ENCODE measurements at regions not wholly inside any gene's neighbourhood (a gene's known extent, or its start where the extent isn't known, plus 50 kb on each side); places are given as distances from the start of the nearest gene placed in this dataset.

DNA sequence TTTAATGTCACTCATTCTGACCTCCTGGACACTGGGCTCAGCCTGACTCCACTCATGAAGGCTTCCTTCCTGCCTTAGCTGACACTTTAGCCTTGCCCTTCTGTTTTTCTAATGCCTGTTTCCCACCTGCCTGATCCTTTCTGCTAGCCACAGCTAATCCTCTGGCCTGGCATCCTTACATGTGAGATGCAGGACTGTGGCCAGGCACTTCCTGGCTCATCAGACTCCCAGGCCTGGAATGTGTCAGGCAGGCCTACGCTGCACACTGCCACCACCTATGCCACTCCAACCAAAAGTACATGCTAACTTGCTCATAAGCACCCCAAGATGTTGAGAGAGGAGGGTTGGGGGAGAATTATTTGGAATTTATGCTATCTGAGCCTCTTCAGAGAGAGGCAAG, 138.8 kb upstream of the NALF2 start:
- DNase-seq (ENCODE audit: low read depth in 2 of 2) = no peak

DNA sequence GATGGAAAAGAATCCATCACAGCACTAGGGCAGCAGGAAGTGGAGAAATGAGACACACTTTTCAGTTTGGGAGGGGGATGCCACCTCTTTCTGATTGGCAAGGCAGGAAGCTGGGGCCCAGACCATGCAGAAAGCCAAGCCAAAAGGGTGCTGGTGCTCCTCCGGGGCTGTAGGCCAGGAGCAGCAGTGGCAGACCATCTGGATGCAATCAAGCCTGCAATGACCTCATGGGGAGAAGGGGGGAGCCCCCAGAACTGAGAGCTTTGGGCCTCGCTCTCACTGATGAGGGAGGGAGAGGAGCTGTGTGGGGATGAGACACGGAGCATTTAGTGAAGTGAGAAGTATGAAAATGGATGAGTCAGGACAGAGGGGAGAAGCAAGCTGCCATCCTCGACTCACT, 141.3 kb upstream of the NALF2 start:
- no peak for DNase-seq (ENCODE audit: low read depth in 2 of 2)

DNA sequence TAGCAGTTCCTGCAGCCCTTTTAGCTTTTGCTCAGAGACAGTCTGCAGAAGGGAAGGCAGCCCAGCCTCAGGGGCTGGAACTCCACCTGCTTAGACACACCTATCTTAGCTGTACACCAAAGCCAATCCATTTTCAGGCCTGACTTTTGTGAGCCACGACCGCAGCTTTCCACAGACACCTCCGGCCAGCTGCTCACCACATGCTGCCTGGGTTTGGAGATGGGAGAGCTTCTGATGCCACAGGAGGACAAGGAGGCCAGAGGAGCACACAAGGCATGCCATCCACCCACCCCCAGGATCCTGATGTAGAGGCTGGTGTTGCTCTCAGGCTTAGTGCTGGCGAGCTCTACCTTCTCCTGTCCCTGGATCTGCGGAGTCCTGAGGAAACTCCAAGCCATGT, 141.8 kb upstream of the NALF2 start:
- DNase-seq (ENCODE audit: low read depth in 2 of 2) = no peak

DNA sequence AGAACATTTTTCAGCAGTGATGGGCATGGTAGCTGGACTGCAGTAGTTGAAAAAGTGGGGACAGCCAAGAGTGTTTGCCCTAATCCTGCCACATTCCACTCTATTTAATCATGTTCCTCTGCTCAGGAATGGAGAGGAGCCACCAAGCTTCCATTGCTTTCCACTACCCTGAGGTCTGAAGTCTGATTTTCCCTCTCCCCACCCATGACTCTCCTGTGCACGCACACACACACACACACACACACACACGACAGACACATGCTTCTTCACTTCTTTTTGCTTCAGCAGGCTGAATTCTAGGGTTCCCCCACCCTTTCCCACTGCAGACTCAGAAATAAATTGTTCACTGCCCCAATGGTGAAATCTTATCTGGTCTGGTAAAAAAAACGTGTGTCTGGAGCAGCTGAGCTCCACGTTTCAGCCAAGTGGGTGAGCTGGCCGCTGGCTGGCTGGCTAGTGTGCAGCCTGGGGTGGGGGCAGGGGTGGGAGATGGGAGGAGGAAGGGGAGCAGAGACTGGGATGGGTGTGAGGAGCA, 142.7 kb upstream of the NALF2 start:
- DNase-seq (ENCODE audit: low read depth in 2 of 2) = no peak

DNA sequence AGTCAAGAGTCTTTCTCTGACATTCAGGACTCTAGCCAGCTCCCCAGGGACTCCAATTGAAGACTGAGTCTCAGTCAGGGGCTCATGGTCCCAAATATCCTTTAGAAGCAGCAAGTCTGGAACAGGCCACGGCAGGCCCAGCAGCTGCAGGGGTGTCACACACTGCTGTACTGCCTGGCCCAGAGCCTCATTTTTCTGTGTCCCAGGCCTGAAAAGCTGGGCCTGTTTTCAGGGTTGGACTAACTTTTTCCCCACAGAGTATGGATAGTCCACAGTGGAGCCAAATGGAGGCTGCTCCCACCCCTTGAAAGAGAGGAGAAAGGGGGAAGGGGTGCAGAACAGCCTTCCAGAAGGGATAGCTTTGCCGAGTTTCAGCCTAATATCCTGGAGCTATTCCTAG, 146.8 kb upstream of the NALF2 start:
- no peak for DNase-seq (ENCODE audit: low read depth in 2 of 2)

DNA sequence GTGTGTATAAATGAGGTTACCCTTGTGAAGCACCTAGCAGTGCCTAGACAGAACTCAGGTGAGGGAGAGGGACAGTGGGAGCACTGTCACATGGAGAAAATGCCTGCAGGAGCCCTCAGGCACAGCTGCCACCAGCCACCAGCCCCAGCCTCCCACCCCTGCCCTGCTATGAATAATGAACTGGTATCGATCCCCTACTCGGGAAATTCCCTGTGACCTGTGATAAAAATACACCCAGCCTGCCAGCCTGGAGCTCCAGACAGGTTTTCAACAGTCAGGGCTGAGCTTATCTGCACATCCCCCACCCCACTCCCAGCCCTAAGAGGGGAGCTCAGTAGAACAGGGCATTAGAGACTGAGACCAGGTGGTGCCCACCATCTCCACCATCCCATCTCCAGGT, 159.6 kb upstream of the PJA1 start:
- DNase-seq (ENCODE audit: low read depth in 2 of 2) = no peak

DNA sequence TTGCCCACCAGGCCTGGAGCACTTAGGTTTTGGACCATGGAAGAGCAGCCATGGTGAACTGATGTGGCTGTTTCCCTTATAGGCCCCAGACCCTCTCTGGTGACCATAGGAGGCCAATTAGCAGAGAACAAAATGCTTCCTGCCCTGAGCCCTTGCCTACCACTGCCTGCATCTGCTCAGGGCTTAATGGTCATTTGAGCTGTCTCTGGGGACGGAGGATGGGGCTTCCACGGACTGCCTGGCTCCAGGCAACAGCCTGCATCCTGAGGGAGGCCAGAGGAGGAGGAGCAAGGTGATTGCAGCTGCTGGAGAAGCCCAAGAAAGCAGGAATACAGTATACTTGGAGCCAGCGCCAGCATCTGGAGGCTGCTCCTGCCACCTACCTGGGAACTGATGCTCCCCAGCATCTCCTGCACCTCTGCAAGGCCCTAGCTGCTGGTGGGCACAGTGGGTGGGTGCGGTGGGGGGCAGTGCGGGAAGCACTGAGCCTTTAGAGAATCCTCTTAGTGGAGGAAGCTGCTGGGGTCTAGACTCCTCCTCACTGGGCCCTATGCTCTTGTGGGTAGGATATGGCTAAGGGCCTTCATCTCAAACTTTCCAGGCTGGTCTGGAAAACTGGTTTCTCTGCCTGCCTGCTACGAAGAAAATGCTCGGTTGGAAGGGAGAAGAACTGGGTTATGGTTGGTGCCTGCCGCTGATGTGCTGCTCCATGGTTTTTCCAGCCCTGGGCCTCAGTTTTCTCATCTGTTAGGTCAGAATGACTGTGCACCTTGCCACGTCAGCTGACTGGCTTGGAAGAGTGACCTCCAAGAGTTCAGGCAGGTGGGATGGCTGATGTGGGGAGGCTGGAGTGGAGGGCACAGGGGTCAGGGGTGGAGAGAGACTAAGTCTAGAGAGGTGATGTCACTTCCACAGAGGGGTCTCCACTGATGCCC, 158.8 kb upstream of the PJA1 start:
- DNase-seq (ENCODE audit: low read depth in 2 of 2) = no peak

DNA sequence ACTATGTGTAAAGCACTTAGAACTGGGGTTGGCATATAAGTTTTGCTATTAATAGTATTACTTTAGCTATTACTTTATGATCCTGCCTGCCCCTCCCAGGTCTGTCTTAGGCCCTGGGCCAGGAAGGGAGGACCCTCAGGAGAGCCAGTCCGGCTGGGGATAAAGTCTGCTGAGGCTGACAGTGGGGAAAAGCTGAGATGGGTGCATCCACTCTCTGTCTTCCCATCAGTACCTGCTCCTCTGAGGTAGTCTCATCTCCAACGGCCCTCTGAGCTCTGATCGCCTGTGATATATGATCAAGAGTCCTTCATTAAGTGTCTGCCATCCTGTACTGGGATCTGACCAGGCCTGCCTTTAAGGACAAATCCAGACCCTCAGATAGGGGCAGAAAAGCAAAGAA, 156.5 kb upstream of the PJA1 start:
- DNase-seq (ENCODE audit: low read depth in 2 of 2) = no peak

DNA sequence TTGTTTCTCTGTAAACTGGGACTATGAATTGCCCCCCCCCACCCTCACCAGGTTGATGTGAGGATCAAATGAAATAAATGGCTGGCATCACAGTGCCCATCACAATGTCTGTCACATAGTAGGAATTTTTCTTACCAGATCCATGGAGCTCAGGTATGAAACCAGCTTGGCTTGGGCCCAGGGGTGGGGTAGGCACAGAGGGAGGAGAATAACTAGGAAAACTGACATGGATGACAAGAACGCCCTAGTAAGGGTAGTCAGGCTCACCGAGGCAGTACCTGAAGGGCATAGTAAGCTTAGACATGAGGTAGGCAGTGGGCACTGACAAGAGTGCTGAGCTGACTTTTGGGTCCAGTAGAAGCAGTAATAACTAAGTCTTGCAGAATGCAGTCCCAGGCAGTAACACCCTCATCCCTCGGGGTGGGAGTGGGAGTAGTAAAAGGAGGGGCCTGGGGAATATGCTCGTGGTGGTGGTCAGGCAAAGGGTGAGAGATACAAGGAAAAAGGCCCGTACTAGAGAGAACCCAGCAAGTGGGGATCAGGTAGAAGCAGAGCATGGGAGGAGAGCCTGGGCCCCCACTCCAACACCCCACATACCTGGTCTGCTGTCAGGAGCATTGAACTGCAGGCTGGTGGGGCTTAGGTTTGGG, 155.9 kb upstream of the PJA1 start:
- DNase-seq (ENCODE audit: low read depth in 2 of 2) = no peak

DNA sequence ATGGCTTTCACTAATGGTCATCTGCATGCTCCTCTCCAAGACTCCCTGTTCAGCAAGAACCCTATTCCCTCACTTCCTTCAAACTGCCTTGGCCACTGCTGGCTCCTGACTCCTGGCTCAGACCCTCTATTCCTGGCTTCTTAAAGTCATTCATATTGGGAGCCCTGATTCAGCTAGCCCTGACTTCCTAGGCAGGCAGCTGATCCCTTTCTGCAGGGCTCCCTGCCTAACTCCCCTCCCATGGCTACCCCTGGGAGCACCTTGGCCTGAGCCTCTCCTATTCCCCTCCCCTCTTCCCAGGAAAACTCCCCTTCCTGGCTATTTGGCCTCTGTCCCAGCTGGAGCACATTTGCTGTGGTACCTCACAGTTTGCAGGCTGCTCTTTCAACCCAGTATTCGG, 154.9 kb upstream of the PJA1 start:
- DNase-seq (ENCODE audit: low read depth in 2 of 2) = no peak

DNA sequence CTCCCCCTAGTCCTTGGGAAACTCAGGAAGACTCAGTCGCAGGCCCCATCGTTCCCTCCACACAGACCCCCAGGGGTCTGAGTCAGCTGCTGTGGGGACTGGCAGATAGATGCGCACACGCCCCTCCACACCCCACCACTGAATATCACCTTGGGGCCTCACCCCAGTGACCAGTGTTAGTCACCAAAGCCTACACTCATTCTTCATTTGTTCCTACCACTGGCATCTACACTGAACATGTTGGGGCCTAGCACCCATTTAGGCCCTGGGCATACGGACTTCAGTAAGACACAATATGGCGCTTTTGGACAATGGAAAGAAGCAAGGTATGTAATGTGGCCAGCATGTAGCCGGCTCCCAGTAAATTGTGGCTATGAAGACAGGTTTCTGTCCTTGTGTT, 154.1 kb upstream of the PJA1 start:
- no peak for DNase-seq (ENCODE audit: low read depth in 2 of 2)

DNA sequence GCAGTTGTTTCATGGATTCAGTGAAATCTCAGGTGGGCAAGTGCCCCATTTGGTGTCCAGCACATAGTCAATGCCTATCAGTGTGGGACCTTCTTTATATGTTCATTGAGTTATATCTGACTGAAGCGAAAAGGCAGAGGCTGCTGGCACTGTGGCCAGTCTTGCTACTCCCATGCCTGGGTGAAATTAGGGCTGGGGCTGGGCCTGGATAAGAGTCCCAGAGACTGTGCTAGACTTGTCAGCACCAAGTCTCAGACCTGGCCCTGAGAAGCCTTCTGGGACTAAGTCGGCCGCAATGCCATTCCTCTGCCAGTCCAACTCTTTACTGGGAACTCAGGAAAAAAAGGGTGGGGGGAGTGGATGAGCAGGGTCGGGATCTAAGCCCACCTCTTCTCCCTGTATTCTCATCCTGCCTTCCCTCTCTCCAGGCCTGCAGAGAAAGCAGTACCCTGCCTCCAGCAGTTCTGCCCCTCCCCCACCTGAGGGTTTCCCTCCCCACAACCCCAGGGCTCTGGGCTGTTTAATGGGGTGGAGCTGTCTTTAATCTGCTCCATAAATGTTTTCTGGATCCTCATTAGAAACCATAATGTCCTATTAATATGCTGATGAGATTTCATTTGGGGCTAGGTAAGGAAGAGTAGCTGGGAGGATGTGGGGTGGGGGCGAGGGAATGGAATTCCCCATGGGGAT, 153.5 kb upstream of the PJA1 start:
- no peak for DNase-seq (ENCODE audit: low read depth in 2 of 2)

DNA sequence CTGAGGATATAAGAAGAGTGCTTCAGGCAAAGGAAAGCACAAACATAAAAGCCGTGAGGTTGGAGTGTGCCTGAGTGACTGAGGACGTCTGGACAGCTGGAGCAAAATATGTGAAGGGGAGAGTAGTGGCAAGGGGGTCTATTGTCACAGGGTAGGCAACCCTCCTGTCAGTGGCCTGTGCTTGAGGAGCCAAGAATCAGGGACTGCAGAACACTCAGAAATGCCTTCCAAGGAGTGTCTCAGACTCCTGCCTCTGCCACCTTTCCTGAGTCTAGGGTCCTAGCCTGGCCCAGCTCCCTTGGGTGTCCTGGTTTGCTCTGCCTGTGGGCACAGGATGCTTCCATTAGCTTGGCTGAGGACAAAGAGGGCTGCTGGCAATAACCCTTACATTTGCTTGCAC, 152.5 kb upstream of the PJA1 start:
- DNase-seq (ENCODE audit: low read depth in 2 of 2) = no peak

DNA sequence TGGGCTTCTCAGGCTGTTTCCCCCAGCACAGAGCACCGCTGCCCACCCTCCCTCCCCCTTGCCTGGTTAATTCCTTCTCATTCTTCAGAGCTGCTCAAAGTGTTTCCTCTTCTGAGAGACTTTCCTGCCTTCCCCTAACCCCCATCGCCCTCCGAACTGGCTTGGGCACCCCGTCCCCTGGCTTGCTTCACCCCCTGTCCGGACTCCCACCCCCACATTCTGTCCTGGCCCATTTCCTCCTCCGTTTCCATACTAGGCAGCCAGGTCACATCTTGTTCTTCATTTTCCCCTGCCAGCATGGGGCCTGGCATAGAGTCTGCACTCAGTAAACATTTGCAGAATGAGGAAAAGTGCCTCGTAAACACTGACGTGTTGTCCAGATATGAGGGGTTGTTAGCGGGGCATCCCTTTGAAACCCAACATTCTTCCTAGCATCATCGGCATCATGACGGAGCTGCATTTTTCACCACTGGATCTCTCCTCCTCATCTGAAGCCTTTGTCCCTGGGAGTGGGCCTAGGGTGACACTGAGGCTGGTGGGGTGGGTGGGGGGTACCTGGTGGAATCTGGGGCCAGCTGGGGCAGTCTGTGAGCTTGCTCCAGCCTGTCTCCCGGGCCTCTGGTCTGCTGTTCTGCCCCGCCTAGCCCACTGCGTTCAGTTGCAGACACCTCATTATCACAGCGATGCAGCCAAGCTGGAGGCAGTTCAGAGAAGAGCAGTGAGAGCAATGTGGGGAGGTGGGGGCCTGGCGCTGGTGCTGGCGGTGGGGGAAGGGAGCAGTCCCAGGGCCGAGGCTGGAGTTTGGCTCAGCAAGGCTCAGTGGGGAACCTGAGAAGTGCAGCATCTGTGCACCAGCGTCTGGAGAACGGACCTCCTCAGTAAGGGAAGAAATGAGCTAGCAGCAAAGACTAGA, 149.4 kb upstream of the PJA1 start:
- DNase-seq (ENCODE audit: low read depth in 2 of 2) = no peak

DNA sequence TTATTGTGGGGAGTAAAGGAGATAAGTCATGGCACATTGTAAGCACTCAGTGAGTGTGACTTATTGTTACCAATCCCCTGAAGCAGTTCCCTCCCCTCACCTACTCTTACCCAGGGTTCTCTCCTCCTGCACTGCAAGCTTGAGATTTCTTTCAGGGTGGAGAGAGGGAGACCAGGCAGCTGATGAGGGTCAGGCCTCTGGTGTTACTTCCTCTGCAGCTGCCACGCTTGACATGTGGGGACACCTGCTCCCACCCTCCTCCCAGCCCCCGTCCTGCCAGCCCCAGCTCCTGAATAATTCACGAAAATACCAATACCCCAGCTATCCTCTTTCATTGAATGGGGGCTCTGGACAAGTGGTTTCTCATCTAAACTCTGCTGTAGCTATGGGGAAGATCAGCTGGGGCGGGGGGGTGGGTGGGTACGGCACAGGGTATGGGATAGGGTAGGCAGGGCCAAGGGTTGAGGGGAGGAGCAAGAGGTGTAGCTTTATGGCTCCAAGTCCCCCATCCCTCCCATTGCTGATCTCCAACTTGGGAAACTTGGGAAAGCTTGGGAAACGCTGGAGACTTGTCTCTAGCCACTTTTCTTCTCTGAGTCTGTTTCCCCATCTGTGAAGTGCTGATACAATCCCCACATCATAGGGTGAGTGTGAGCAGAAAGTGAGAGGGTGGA, 148.5 kb upstream of the PJA1 start:
- DNase-seq (ENCODE audit: low read depth in 2 of 2) = no peak

DNA sequence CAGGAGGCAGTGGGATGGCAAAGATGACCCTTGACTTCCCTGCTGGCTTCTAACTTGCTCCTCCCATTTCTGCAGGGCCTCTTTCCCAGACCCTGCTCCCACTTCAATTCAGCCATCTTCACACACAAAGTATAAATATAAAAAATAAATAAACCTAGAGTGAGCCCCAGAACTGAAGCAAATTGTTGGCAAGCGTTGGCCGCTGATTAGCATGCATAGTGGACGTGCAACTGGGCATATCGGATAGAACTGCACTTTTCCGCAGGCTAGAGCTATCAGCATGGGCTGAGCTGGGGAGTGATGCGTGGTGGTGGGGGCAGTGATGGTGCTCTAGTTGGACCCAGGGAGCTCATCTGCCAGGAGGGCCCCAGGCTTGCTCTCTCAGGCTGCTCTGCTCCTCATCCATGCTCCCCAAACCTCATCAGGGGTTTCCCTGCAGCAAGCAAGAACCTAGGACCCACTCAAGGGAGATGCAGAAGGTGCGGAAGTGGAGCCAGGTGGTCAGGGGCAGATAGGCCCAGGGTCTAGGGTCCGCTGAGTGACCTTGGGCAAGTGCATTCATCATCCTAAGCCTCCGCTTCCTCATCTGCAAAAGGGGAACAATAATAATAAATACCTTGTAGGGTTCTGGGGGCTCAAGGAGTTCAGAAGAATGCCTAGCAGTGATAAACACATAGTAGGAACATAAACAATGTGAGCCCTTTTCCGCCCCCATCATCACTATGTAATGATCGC, 146.8 kb upstream of the PJA1 start:
- no peak for DNase-seq (ENCODE audit: low read depth in 2 of 2)

DNA sequence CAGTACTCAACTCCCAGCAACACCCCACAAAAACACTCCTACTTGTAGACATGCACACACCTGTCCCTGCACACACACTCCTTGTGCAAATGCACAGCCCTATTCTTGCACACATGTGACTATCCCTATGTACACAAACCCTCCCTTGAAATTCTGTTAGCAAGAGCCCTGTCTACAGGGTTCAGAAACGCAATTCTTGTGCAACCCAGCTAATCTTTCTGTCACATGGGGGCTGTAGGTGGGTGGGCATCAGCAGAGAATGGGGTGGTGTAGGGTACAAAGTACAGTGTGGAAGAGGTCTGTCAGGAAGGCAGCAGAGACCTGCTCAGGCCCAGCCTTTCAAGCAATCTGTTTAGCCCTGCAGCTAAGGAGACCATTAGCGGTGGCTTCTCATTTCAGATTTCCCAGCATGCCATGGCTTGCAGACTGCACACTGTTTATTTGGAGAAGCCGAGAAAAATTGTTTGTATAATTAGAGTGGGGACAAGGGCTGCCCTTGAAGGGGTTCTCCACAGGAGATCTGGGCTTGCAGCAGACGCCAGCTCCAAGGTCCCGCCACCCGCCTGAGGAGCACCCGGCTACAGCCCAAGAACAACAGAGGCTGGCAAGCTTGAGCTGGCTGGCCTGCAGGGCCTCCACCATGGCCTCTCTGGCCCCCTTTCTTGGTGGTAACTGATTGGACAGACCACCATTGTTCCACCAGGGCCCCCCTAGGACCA, 144.0 kb upstream of the PJA1 start:
- DNase-seq (ENCODE audit: low read depth in 2 of 2) = no peak

DNA sequence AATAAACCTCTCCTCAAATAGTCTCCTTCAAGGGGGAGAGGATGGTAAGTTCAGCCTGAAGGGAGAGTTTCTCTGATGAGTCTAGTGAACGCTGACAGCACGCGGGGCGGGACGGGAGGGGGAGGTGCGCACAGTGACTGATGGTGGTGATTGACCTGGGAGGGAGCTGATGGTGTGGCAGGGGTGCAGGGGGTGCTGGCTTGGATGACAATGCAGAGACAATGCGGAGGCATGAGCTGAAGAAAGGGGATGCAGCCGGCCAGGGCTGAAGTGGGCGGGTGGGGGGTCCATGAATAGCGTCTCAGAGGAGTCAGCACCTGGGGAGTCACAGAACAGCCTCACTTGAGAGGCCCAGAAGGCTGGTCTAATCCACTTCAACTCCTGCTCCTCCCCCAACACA, 142.5 kb upstream of the PJA1 start:
- no peak for DNase-seq (ENCODE audit: low read depth in 2 of 2)

DNA sequence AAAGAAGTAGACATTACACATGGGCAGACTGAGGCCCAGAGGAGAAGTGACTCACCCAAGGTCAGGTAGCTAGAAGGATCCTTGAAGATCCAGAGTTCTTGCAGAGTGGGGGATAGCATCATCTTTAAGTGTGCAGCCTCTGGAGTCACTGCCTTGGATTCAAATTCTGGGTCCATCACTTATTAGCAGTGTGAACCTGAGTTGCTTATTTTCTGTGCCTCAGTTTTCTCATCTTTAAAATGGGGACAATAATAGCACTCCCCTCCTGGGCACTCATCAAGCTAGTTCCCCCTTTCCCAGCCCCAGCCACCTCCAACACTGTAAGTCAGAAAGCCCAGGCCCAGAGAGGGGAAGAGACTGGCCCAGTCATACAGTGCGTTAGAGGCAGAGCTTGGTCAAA, 141.8 kb upstream of the PJA1 start:
- no peak for DNase-seq (ENCODE audit: low read depth in 2 of 2)

DNA sequence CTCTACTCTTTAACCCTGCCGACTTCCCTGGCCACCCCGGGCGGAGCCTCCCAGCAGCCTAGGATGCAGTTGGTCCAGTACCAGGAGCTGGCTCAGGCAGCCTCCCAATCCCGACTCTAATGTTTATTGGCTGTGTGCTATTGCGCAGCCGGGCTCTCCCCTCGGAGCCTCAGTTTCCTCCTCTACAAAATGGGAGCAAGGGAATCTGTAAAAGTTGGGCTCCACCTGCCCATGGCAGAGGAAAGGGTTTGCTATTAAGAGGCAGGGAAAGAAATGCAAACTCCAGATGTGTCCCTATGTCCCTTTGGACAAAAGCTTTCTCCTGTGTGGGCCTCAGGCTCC, 140.8 kb upstream of the PJA1 start:
- no peak for DNase-seq (ENCODE audit: low read depth in 2 of 2)

All from stimulated activated CD8-positive, alpha-beta memory T cell treated with anti-CD3 and anti-CD28 coated beads, Interleukin-7, amount 100 ng/mL, for 4 hours (primary cell).